B cell (primary cell): ENCODE measurements at regions not wholly inside any gene's neighbourhood (a gene's known extent, or its start where the extent isn't known, plus 50 kb on each side); places are given as distances from the start of the nearest gene placed in this dataset.

Experiments
- ATAC-seq: fragments of 200-7000 bp; cut with Tn5 transposase; one replicate; pipeline ENCODE4 v1.10.0; 2021; ENCODE audit warnings: low read depth, mild to moderate bottlenecking, moderate number of reproducible peaks, moderate library complexity
- CTCF ChIA-PET: fragments of 350-600 bp; sonication (Branson Sonifier 250); formaldehyde crosslinking; loops from one replicate; lab custom pipeline; 2021; ENCODE audit warnings: antibody characterized with exemption, inconsistent platforms; lab: Charles Lee
- POLR2A ChIA-PET: fragments of 350-600 bp; sonication (Branson Sonifier 250); formaldehyde crosslinking; loops from one replicate; lab custom pipeline; 2021; ENCODE audit warnings: antibody characterized with exemption; lab: Charles Lee
- DNase-seq: peaks from one replicate; pipeline ENCODE4 v3.0.0; 2013
- H2AFZ ChIP-seq: 2 replicates; pipeline ENCODE4 v1.6.1; 2012; ENCODE audit warnings: mild to moderate bottlenecking, low read depth, low read length; ENCODE audit not compliant: insufficient read depth, poor library complexity, severe bottlenecking
- H3K27ac ChIP-seq, 2 donors: 1 replicate in 1 of 2; 2 replicates in 1 of 2; pipeline ENCODE4 v1.5.1; 2012 to 2013; ENCODE audit warnings: low read length in 2 of 2, mild to moderate bottlenecking in 2 of 2, moderate library complexity in 1 of 2
- H3K27me3 ChIP-seq, 4 experiments: fragments of 200-600 bp in 1 of 4; sonication (generic) in 1 of 4; replicated peaks in 1 of 4; 1 replicate in 2 of 4; 2 replicates in 2 of 4; pipeline versions ENCODE4 v1.6.1 to v1.7.0; 2013 to 2016; ENCODE audit warnings: low read length in 3 of 4, mild to moderate bottlenecking in 2 of 4, mixed read lengths in 1 of 4, moderate library complexity in 1 of 4; ENCODE audit not compliant: insufficient read depth in 4 of 4, control insufficient read depth in 3 of 4; ENCODE audit errors: control extremely low read depth in 1 of 4
- H3K36me3 ChIP-seq, 2 experiments: replicated peaks in 1 of 2; 1 replicate in 1 of 2; 2 replicates in 1 of 2; pipeline versions ENCODE4 v1.6.1 to v1.7.1; 2013; ENCODE audit warnings: low read length in 1 of 2; ENCODE audit not compliant: insufficient read depth in 2 of 2, control insufficient read depth in 1 of 2; ENCODE audit errors: control extremely low read depth in 1 of 2, extremely low read depth in 1 of 2
- H3K4me1 ChIP-seq, 2 donors: fragments of 200-600 bp in 1 of 2; sonication (generic) in 1 of 2; 1 replicate in 1 of 2; 2 replicates in 1 of 2; pipeline versions ENCODE4 v1.5.1 to v1.6.1; 2013 to 2017; ENCODE audit warnings: low read length in 2 of 2; ENCODE audit not compliant: control insufficient read depth in 2 of 2, insufficient read depth in 2 of 2
- H3K4me2 ChIP-seq: replicated peaks from 2 replicates; pipeline ENCODE3; 2012; ENCODE audit warnings: mild to moderate bottlenecking, low read depth, low read length; ENCODE audit not compliant: poor library complexity, severe bottlenecking
- H3K4me3 ChIP-seq, 5 experiments: fragments of 200-600 bp in 1 of 5; sonication (generic) in 1 of 5; 1 replicate in 3 of 5; 2 replicates in 2 of 5; pipeline versions ENCODE4 v1.5.1 to v1.7.0; 2011 to 2016; ENCODE audit warnings: low read length in 4 of 5, mild to moderate bottlenecking in 4 of 5, low read depth in 2 of 5, control low read depth in 1 of 5, moderate library complexity in 1 of 5; ENCODE audit not compliant: insufficient read depth in 1 of 5; ENCODE audit errors: control extremely low read depth in 1 of 5, extremely low read depth in 1 of 5
- H3K79me2 ChIP-seq: fragments of 200-600 bp; sonication (generic); one replicate; pipeline ENCODE4 v1.6.0; 2016; ENCODE audit warnings: low read length; ENCODE audit not compliant: control insufficient read depth, insufficient read depth
- H3K9ac ChIP-seq: fragments of 200-600 bp; sonication (generic); 2 replicates; pipeline ENCODE4 v1.6.1; 2017; ENCODE audit warnings: mild to moderate bottlenecking, low read length, moderate library complexity
- H3K9me3 ChIP-seq, 3 donors: one replicate each; pipeline versions ENCODE4 v1.6.1 to v1.7.1; 2013; ENCODE audit warnings: low read length in 2 of 3; ENCODE audit not compliant: control insufficient read depth in 2 of 3, insufficient read depth in 1 of 3; ENCODE audit errors: control extremely low read depth in 1 of 3
- H4K20me1 ChIP-seq: 2 replicates; pipeline ENCODE4 v1.6.0; 2012; ENCODE audit warnings: mild to moderate bottlenecking, low read length; ENCODE audit not compliant: insufficient read depth, control insufficient read depth, poor library complexity, severe bottlenecking
- H3K27ac Mint-ChIP-seq: one replicate; pipeline ENCODE4 v1.8.0; 2021; ENCODE audit warnings: mixed read lengths
- H3K27me3 Mint-ChIP-seq: one replicate; pipeline ENCODE4 v1.8.0; 2021; ENCODE audit warnings: mixed read lengths
- H3K4me1 Mint-ChIP-seq: one replicate; pipeline ENCODE4 v1.8.0; 2021; ENCODE audit warnings: mixed read lengths
- H3K4me3 Mint-ChIP-seq: one replicate; pipeline ENCODE4 v1.8.0; 2021; ENCODE audit warnings: mixed read lengths
- H3K9me3 Mint-ChIP-seq: one replicate; pipeline ENCODE4 v1.8.0; 2022; ENCODE audit warnings: mixed read lengths; ENCODE audit not compliant: insufficient read depth
- EZH2 ChIP-seq: IDR thresholded peaks from 2 replicates; pipeline ENCODE4 v1.6.1; 2012; ENCODE audit warnings: borderline replicate concordance, low read depth, mild to moderate bottlenecking, moderate library complexity, low read length; ENCODE audit not compliant: insufficient read depth, poor library complexity, severe bottlenecking
- WGBS: methylation state at CpG from one replicate; pipeline ENCODE4 v1.1.5; 2013; ENCODE audit warnings: missing lambda C conversion rate; ENCODE audit not compliant: insufficient coverage; 5-methylcytosine and 5-hydroxymethylcytosine counted together
- intact Hi-C: fragments of 100-400 bp; cut with micrococcal nuclease; formaldehyde crosslinking; loops from one replicate; pipeline ENCODE4 v1.10.0; 2022
- TF ChIP-seq, protein P1 (sequence below): fragments of 200-600 bp; IDR thresholded peaks from one replicate; pipeline ENCODE4 v1.8.0; 2022; ENCODE audit warnings: antibody characterized with exemption, mild to moderate bottlenecking

DNA sequence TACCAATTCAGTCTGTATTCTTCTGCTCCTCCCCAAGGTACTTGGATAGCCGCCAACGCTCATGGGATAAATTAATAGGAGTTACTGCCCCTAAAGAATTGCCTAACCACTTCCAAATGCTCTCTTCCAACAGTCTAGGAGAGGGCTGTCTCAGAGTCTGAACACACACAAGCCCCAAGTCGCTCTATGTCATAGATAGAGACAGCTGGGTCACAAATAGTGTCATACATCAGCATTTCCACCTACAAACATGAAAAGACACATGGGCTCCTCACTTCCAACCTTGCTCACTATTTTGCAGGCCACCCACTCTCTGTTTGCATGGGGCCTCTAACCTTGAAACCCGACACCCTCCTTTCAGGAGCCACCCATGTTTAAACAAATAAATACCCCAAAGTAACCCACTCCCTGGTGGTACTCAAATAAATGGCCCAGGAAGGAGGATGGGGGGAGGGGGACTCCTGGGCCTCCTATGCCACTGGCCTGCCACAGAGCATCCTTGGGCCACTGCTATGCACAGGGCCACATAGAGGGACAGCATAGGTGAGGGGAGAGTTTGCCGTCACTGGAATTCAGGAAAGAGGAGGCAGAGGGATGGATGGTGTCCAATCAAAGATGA, 265.9 kb downstream of the SOX9 start:
- Mint-ChIP-seq H3K27me3 (peaks cover 7% of the 10 kb centered on the region), H3K27ac (no peak overlapping the region), H3K4me3 (no peak overlapping the region), H3K9me3 (no peaks in the 10 kb centered on the region), H3K4me1 (no peaks in the 10 kb centered on the region)
- Histone ChIP-seq H3K4me2 (no peak overlapping the region), H3K4me3 (no peak overlapping the region), H3K79me2 (no peaks in the 10 kb centered on the region), H4K20me1 (no peaks in the 10 kb centered on the region), H3K36me3 (no peaks in the 10 kb centered on the region), H3K9ac (no peak overlapping the region), H3K27ac (no peak overlapping the region), H3K4me1 (no peaks in the 10 kb centered on the region), H3K27me3 (peaks cover 0 to 2% (median 0%) of the 10 kb centered on the region in 4 experiments), H3K9me3 (no peaks in the 10 kb centered on the region), H2AFZ (no peak overlapping the region)
- CTCF ChIA-PET: no interaction called here
- intact Hi-C loops: no loop called here
- POLR2A ChIA-PET: no interaction called here
- ATAC-seq (no peak), DNase-seq (no peak)
- TF ChIP-seq, protein P1, sequence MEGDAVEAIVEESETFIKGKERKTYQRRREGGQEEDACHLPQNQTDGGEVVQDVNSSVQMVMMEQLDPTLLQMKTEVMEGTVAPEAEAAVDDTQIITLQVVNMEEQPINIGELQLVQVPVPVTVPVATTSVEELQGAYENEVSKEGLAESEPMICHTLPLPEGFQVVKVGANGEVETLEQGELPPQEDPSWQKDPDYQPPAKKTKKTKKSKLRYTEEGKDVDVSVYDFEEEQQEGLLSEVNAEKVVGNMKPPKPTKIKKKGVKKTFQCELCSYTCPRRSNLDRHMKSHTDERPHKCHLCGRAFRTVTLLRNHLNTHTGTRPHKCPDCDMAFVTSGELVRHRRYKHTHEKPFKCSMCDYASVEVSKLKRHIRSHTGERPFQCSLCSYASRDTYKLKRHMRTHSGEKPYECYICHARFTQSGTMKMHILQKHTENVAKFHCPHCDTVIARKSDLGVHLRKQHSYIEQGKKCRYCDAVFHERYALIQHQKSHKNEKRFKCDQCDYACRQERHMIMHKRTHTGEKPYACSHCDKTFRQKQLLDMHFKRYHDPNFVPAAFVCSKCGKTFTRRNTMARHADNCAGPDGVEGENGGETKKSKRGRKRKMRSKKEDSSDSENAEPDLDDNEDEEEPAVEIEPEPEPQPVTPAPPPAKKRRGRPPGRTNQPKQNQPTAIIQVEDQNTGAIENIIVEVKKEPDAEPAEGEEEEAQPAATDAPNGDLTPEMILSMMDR: no peak
- TF ChIP-seq EZH2: no peak
- 88% methylated on average over 3 of the region's 5 CpGs for WGBS

DNA sequence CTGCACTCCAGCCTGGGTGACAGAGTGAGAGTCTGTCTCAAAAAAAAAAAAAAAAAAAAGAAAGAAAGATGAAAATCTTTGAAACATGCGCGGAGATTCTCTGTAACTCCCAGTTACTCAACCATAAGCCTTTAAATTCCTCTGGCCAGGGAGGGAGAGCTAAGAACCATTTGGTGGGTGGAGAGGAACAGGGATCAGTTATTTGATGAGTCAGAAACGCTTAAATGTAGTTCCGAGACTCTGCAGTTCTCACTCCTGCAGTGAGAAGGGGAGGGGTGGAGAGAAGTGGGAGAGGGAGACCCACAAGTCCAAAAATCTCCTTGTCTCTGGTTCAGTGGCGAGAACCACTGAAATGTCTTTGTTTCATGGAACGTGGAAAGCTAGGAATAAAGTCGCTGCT, 266.7 kb downstream of the SOX9 start:
- no peaks in the 10 kb centered on the region for H3K9me3 ChIP-seq
- peaks cover 2% of the 10 kb centered on the region for H3K4me1 Mint-ChIP-seq
- DNase-seq (no peak), ATAC-seq (no peak)
- WGBS: 100% methylated on average over 1 of the region's 7 CpGs
- ChIA-PET CTCF (no interaction called here), POLR2A (no interaction called here)
- H4K20me1 ChIP-seq: no peaks in the 10 kb centered on the region
- TF ChIP-seq, protein P1: no peak
- no peak for TF ChIP-seq EZH2
- peaks cover 0 to 2% (median 0%) of the 10 kb centered on the region in 4 experiments for H3K27me3 ChIP-seq
- peaks cover 0 to 3% of the 10 kb centered on the region in 2 donors for H3K4me1 ChIP-seq
- H3K4me3 ChIP-seq: no peak overlapping the region
- intact Hi-C loops: no loop called here
- no peaks in the 10 kb centered on the region for H3K79me2 ChIP-seq
- H3K27ac Mint-ChIP-seq: no peak overlapping the region
- H3K9me3 Mint-ChIP-seq: no peaks in the 10 kb centered on the region
- H2AFZ ChIP-seq: no peak overlapping the region
- H3K4me2 ChIP-seq: no peak overlapping the region
- H3K4me3 Mint-ChIP-seq: no peak overlapping the region
- H3K27me3 Mint-ChIP-seq: peaks cover 4% of the 10 kb centered on the region
- H3K36me3 ChIP-seq: no peaks in the 10 kb centered on the region
- H3K27ac ChIP-seq: no peak overlapping the region
- H3K9ac ChIP-seq: no peak overlapping the region
